T1000 (cell line): ENCODE measurements at regions not wholly inside any gene's neighbourhood (a gene's known extent, or its start where the extent isn't known, plus 50 kb on each side); places are given as distances from the start of the nearest gene placed in this dataset.
"Not testable (repeated sequence)": the region's sequence is repeated elsewhere in the genome, so short reads cannot be mapped to it uniquely, and the experiment has no call there.

Source experiments
- DNase-seq: peaks from one replicate; lab custom pipeline; 2025; ENCODE audit warnings: mixed read lengths; lab: John Stamatoyannopoulos, UW

DNA sequence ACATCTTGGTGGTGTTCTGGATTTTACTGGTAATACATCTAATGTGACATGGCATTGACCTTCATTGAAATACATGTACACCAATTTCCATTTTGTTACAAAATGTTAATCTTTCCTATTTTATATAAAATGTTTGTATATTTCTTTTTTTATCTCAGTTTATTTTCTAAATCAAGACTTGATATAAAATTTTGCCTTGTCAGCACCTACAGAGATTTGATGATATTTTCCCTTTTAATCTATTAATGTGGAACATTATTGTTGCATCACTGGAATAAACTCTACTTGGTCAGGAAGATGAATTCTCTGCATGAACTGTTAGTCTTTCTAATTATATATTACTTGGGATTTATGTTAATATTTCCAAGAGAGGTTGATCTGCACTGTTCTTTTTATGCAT lies 294.0 kb upstream of the ETAA1 start:
- no peak for DNase-seq

DNA sequence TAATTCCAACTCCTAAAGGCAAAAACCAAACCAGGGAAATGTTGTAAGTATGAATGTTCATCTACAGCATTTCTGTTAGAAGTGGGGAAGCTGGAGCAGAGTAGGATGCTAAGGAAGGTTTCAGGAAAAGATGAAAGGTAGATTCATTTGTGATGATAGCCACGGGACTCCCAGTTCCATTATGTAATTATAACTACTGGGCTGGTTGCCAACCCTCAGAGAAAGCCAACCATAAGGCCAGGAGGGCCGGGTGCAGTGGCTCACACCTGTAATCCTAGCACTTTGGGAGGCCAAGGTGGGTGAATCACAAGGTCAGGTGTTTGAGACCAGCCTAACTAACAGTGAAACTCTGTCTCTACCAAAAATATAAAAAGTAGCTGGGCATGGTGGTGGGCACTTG lies 288.9 kb upstream of the ETAA1 start:
- no peak for DNase-seq

DNA sequence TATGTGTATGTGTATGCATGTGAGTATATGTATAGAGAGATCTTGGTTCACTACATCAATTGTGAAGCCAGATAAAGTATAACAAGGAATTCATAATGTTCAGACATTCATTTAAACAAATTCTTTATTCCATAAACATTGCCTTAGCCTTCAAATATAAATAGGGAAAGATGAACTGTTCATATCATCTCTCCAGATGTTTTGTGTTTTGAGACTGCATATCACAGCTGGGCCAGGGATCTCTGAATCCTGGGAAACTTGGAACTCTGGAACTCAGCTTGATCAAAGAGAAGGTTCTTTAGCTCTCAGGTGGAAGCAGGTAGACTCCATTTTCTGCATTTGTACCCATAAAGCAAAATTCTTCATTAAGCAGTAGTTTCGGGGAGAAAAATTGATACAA lies 272.6 kb upstream of the ETAA1 start:
- DNase-seq: no peak

DNA sequence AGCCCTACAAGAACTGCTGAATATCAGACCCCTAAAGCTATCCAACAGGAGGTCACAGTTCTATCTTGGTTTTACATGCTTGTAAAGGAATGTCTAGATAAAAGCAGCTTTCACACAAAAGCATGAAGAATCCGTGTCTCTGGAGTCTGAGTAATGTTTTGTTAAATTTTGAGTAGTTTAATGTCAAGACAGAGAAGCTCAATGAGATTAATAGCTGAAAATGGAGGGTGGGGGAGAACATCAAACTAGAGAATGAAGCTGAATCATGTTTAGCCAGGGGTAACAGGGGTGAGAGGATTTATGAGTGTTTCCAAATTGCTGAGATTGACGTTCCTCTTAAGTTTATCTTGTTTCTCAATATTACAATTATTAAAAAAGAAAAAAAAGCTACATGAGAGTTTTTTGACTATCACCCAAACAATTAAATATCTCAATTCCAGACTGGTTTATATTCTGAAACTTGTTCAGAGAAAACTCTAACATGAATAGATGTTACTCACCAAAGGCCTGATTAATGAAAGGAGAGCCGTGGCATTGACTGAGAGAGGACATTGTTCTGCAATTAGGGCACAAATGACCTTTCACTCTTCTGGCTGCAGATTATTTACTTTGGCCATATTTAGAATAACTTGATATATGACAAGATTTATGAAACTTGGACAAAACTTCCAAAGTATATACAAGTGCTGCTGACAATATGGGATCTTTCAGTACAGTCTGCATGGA lies 266.4 kb upstream of the ETAA1 start:
- DNase-seq: no peak

DNA sequence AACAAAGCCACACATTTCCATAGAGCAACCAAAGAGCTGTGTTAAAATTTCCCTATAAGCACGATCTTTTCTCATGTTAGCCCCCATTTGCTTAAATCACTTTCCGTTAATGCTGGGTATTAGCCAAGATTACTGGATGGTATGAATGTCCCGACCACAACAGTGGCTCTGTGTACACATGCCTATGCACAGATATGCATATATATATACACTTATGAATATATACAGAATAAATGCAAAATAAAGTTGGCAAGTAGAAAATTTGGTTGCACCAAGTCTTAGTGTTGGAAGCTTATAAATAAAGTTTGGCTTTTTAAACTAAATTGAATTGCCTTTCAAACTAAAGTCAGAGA lies 265.9 kb upstream of the ETAA1 start:
- no peak for DNase-seq

DNA sequence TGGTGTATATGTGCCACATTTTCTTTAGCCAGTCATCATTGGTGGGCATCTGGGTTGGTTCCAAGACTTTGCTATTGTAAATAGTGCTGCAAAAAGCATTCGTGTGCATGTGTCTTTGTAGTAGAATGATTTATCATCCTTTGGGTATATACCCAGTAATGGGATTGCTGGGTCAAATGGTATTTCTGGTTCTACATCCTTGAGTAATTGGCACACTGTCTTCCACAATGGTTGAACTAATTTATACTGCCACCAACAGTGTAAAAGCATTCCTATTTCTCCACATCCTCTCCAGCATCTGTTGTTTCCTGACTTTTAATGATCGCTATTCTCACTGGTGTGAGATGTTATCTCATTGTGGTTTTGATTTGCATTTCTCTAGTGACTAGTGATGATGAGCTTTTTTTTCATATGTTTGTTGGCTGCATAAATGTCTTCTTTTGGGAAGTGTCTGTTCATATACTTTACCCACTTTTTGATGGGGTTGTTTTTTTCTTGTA lies 264.6 kb upstream of the ETAA1 start:
- not testable (repeated sequence) for DNase-seq

DNA sequence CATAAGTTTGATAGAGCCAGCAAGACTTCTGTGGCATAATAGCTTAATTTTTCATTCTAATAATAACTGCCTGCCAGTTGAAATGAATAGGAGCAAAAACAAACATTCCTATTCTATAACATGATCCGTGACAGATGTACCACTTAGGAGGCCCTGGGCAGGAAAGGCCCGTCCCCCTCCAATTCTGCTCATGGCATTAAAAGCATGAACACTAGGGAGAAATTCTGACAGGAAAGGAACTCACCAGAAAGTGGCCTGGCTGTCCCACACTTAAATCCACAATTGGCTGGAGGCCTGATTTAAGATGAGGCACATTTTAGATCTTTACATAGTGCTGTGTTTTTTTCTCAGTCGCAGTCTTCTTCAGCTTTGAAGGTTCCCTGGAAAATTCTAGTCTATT lies 261.9 kb upstream of the ETAA1 start:
- DNase-seq: no peak

DNA sequence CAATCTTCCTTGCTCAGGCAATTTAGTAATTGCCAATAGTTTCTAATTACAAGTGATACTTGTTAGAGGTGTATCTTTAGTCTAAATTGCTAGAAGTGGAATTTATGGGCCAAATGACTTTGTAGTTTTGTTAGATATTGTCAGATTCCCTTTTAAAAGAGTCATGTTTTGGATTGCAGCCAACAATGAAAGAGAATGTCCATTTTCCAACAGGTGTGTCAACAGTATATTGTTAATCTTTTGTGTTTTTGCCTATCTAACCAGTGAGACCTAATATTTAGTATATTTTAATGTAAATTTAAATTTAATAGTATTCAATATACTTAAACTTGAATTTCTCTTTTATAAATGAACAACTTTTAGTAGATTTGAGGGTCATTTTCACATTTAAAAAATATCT lies 259.4 kb upstream of the ETAA1 start:
- no peak for DNase-seq

DNA sequence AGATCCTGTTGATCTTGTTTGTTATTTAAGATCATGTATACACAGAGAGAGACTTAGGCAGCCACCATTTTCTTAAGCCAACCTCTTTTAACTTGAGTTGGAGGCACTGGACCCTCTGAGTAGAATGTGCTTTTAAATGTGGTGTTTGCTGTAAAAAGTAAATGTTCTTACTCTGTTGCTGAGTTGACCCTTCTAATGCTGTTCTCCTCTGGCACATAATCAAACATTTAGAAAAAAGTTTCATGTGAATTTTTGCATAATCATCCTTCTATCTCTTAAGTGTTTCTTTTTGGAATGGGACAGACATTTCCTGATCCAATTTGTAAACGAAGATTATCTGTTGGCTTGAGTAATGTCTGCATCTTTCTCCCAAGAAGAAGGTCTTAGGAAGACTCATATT lies 255.1 kb upstream of the ETAA1 start:
- no peak for DNase-seq

DNA sequence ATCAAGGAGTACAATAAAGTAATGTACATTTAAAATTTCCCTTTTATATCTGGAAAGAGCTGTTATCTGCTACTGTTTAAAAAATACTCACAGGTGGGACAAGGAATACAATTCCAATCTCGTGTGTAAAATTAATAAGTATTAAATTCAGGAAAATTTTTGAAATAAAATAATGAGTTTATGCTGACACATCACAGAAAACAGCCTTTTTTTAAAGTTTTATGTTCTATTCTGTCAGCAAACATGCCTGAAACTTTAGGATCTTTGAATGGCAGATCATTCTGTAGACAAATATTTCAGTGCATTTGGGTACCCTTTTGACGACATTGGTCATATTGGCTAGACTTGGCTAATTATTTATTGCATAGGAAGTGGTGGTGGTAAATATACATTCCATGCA lies 254.4 kb upstream of the ETAA1 start:
- no peak for DNase-seq

DNA sequence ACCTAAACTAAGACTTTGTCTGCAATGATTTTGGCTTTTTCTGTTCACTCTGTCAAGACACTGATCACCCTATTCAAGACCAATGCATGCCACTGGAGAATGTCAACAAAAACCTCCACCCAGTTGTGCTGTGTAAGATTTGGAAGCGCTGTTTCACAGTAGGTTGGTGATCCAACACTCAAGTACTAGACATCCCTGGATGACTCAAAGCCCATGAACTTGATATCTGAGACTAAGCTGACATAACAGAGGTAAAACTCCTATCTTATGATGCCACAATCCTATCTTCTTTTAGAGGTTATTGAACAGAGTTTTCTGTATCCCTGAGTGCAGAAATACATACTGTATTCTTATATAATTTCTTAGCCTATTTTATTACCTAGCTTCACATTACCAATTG lies 251.3 kb upstream of the ETAA1 start:
- no peak for DNase-seq

DNA sequence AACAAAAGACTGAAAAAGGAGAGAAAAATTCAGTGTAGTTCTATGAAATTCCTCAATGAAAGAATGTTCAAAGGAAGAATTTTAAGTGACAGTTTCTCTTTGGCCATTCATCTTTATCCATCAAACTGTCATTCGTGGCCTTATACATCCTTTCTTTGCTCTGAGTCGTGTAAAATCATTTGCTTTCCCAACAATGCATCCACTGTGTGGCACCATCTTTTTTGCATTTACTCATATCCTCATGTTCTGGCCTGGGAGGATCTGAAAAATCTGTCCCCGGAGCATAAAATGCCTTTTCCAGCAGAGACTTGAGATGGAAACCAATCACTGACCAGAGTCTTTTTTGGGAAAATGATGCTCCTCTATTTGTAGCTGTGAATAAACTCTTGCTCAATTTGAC lies 240.3 kb upstream of the ETAA1 start:
- DNase-seq: no peak

DNA sequence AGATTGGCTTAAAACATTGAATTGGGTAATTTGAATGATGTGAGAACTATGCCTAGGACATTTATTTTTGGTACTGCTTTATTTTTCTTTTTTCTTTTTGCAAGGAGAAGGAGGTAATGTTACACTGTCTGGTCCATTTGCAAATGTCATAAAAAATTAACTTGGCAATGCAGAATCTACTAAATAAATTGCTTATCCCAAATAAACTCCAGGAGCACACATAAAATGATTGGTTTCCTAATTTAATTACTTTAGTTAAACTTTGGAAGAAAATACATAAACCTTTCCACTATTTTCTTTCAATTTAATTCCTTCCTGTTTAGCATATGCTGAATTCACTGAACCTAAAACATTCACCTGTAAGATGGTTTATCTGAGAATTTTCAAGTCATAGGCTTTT lies 238.4 kb upstream of the ETAA1 start:
- DNase-seq: no peak

DNA sequence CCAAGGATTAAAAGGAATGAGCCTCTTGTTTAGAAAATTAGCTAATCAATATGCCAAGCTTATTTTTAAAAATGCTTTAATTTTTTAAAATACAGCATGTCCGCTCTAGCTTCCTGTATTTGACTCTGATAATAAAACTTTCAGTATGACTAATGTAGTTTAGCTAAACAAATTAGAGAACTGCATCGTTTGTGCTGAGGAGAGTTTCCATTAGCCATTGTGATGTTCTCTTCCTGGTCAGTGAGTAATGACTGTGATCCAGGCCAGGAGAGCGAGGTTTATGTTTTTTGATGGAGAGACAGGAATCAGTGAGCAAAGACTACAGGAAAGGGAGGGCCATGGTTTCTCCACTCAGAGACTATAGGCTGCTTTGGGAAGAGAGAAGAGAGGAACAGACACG lies 237.2 kb upstream of the ETAA1 start:
- DNase-seq: no peak

DNA sequence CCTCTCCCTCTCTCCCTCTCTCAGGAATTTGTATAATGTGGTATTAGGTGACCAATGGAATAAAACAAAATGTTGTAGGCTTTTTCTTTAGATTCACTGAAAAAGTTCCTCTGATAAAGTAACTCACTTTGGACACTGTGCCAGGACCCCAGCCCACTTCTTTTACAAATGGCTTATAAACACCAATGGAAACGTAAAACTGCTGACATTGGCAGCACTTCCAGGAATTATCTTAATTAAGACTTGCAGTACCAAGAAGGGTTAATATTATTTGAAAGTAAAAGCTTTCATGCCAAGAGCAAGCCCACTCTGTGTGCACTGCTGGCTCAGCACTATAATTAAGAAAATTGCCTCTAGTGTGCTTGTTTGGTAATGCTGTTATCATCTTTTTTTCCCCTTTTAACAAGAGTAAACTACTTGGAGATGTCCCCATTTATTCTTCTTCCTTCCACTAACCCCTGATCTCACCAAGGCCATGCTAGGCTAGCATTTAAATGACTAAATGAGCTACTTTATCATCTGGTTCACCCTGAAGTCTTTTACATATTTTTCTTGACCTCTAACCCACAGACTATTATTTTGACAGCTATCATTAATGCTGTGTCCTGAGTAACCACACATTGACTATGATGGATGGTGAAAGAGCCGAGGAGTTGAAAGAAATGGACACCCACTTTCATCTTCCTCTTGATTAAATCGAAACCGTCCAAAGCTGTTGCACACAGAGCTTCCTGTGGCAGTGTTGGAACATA lies 232.2 kb upstream of the ETAA1 start:
- no peak for DNase-seq

DNA sequence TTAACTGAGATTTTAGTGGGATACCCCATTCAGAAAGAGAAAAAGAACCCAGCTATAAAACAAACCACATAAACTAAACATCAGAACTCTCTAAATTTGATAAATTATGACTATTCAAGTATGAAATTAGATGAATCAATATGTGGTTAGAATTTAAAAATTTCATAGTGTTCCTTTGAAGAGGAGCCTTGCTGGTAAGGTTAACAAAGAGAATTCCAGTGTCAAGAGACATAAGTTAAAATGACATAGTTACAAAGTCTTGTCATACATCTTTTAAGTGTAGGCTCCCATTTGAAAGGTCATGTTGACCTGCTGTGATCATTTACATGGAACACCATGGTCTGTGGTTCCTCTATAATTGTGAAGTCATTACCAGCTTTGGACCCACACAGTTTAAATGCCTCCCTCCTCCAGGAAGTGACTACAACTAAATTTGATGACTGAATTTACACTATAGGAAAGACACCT lies 231.6 kb upstream of the ETAA1 start:
- no peak for DNase-seq

DNA sequence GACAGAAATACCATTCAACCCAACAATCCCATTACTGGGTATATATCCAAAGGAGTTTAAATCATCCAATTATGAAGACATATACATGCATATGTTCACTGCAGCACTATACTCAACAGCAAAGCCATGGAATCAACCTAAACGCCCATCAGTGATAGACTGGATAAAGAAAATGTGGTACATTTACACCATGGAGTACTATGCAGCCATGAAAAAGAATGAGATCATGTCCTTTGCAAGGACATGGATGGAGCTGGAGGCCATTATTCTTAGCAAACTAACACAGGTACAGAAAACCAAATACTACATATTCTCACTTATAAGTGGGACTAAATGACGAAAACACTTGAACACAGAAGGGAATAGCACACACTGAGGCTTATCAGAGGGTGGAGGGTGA lies 230.6 kb upstream of the ETAA1 start:
- DNase-seq: not testable (repeated sequence)

DNA sequence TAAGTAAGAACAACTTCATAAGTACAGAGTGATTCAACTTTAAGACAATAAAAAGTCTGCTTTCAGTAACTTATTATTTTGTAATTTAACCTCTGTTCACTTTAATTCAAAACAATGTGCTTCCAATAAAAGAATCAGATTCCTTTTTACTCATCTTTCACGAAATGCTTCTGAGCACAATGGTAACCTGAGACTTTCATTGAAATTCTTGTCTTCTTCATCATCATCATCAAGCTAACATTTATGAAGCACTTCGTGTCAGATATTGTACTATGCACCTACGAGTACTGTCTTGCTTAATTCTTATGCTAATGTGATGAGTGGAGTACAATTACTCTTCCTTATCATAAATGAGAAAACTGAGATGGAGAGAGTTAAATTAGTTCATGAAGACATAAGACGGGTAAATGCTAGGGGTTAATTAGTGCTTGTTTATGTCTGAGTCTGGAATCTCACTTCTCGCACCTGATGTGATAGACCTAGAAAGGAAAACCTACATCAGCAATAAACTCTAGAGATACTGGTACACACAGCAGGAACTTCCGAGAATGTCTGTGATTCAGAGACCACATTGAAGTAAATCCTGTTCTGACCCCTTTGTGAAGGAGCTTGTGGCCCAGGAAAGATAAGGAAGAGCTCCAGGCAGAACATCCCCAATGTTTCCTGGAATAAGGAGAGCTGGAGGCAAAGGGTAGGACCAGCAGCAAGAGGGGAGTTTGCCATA lies 227.6 kb upstream of the ETAA1 start:
- no peak for DNase-seq

DNA sequence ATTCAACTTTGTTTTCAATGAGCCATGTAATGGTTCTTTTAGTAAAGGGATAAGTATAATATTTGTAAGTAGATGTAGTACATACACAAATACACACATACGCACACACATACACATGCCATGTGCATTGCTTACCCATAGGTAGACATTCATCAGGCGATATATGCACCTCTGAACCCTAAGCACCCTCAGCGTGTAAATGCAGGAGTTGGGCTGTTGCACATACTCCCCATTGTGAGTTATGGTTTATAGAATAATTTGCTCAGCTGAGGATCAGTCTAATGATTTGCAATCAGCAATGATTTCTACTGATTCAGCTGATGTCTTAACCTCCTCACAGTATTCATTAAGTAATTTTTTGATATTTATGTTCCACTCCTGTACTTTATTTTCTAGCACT lies 217.6 kb upstream of the ETAA1 start:
- no peak for DNase-seq

DNA sequence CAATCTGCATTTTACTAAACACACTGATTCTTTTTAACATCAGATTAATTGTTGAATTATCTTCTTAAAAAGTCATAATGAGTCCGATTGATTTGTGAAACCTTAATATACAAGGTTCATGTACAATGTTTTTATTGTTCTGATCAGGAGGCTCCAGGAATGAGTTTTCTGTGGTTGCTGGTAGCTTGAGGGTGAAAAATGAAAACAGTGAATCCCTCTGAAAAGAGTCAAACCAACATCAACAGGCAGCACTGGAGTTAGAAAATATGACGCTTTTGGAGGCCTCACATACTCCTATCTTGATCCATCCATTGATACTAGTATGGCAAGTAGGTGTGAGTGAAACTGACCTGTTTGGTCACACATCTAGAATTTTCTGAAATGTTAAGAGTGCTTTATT lies 216.3 kb upstream of the ETAA1 start:
- no peak for DNase-seq

DNA sequence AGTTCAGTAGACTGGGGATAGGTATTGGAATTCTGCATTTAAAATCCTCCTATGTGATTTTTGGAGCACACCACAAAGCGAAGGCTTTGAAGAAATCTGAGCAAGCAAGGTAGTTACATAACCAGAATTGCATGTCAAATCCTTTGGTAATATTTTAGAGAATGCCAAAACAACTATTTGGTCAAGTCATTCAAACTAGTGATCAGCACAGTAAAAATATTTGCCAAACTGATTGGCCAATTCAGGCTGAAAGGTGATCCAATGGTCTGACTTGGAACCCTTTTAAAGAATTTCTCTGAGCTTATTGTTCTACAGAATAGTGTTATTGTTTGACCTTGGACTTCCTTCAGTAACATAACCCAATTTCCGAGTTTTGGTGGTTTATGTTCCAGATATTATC lies 214.2 kb upstream of the ETAA1 start:
- no peak for DNase-seq

DNA sequence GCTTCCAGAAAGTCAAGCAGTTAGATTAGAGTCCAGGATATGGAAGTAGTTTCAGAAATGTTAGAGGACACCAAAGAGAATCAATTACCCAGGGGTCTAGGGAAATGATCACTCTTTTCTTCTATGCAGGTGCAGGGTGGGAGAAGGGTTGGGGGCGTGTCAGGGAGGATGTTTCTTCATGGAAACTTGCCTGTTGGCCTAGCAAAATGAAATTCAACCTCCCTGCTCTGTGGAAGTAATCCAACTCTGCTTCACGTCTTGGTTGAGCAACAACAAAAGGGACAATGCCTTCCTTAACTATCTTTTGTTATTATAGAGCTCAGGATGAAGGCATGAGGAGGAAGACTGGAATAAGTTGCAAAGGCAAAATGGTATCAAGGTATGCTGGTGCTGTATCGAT lies 210.8 kb upstream of the ETAA1 start:
- DNase-seq: no peak

DNA sequence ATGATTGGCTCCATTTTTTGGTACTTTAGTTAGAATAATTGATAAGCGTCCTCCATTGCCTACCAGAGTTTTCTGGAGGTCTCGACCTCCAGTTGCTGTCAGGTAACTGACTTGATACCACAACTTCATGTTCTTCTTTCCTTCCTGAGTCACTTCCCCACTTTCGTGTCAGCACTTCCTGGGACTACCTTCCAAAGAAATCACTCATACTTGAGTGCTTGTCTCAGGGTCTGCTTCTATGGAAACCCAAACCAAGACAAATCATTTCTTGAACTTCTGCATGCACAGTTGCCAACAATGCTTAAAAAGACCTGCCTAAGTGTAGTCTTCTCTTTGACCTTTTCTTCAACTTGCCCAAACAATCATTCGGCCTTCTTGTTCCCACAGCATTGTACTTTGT lies 210.3 kb upstream of the ETAA1 start:
- DNase-seq: no peak
